HUES48 (cell line): ENCODE measurements at regions not wholly inside any gene's neighbourhood (a gene's known extent, or its start where the extent isn't known, plus 50 kb on each side); places are given as distances from the start of the nearest gene placed in this dataset.

Experiments used
- H3K27ac ChIP-seq: one replicate; pipeline ENCODE4 v1.7.0; 2013; ENCODE audit warnings: low read depth, low read length, inconsistent platforms
- H3K27me3 ChIP-seq: 2 replicates; pipeline ENCODE4 v1.6.1; 2013; ENCODE audit warnings: mild to moderate bottlenecking, low read length; ENCODE audit not compliant: control insufficient read depth, insufficient read depth
- H3K36me3 ChIP-seq: 2 replicates; pipeline ENCODE4 v1.6.1; 2013; ENCODE audit warnings: low read length; ENCODE audit not compliant: control insufficient read depth, insufficient read depth
- H3K4me1 ChIP-seq: 2 replicates; pipeline ENCODE4 v1.6.1; 2013; ENCODE audit warnings: mild to moderate bottlenecking, low read length; ENCODE audit not compliant: control insufficient read depth, insufficient read depth
- H3K4me3 ChIP-seq: 2 replicates; pipeline ENCODE4 v1.5.1; 2013; ENCODE audit warnings: mild to moderate bottlenecking, low read depth, low read length
- H3K9ac ChIP-seq: 2 replicates; pipeline ENCODE4 v1.6.1; 2013; ENCODE audit warnings: mild to moderate bottlenecking, low read depth, low read length, moderate library complexity
- H3K9me3 ChIP-seq: 2 replicates; pipeline ENCODE4 v1.6.1; 2013; ENCODE audit warnings: low read length; ENCODE audit not compliant: control insufficient read depth, insufficient read depth

DNA sequence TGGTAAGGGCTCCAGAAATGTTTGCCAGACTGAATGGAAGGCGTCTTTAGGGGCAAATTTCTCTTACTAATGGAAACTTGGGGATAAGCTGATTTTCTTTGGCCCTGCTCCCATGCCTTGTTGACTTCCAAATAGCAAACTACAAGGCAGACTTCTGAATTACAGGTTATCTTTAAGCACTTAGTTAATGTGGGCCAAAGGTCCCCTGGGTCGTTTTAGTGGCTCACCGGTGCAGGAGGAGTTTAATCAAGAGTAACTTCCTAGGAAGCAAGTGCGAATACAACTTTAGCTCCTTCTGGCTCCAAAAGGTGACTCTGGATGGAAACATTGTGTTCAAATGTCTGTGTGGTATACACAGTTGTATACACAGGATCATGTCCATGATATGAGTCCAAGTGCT lies 323.6 kb downstream of the SLITRK2 start:
- H3K9ac ChIP-seq = no peak overlapping the region
- no peaks in the 10 kb centered on the region for H3K36me3 ChIP-seq
- no peaks in the 10 kb centered on the region for H3K27me3 ChIP-seq
- no peak overlapping the region for H3K4me3 ChIP-seq
- H3K9me3 ChIP-seq = peaks cover 43% of the 10 kb centered on the region; the same call in 1 of the 2 replicates
- H3K4me1 ChIP-seq = no peaks in the 10 kb centered on the region
- H3K27ac ChIP-seq = no peak overlapping the region

DNA sequence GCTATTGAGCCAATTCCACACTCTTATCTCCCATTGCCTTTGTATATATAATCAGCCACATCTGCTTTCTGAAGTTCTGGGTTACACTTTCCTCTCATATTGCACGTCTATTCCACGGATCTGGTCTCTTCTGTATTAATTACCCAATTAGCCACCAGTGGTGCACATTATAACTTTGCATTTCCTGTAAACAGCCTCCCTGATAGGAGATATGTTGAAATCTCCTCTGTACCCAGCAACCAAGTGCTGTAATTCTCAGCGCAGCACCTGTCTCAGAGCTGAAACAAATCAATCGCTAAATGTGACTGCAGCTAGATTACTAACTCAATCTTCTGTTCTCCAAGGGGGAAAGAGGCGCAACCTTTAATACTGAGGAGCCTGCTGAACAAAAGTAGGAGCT lies 326.4 kb downstream of the SLITRK2 start:
- no peaks in the 10 kb centered on the region for H3K36me3 ChIP-seq
- H3K4me1 ChIP-seq = no peaks in the 10 kb centered on the region
- H3K27me3 ChIP-seq = no peaks in the 10 kb centered on the region
- no peak overlapping the region for H3K27ac ChIP-seq
- peaks cover 34% of the 10 kb centered on the region; the same call in 1 of the 2 replicates for H3K9me3 ChIP-seq
- no peak overlapping the region for H3K9ac ChIP-seq
- H3K4me3 ChIP-seq = no peak overlapping the region

DNA sequence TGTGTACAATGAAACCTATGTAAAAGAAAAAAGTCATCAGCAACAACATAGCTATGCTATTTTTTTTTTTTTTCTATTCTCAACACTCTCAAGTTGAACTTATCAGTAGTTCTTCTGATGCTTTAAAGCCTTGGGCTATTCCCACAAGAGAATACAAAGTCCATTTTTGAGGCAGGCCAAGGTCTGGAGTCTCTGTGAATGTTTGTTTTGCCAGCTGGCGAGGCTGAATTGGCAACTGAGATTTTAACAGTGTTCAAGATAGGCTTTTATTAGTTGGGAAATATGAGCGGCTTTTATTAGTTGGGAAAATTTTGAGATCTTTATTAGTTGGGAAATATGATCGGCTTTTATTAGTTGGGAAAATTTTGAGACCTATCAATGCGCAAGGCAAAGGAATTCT lies 336.6 kb downstream of the SLITRK2 start:
- Histone ChIP-seq H3K9me3 (peaks cover 24% of the 10 kb centered on the region), H3K4me3 (no peak overlapping the region), H3K4me1 (no peaks in the 10 kb centered on the region), H3K27ac (no peak overlapping the region), H3K27me3 (no peaks in the 10 kb centered on the region), H3K9ac (no peak overlapping the region), H3K36me3 (no peaks in the 10 kb centered on the region)

DNA sequence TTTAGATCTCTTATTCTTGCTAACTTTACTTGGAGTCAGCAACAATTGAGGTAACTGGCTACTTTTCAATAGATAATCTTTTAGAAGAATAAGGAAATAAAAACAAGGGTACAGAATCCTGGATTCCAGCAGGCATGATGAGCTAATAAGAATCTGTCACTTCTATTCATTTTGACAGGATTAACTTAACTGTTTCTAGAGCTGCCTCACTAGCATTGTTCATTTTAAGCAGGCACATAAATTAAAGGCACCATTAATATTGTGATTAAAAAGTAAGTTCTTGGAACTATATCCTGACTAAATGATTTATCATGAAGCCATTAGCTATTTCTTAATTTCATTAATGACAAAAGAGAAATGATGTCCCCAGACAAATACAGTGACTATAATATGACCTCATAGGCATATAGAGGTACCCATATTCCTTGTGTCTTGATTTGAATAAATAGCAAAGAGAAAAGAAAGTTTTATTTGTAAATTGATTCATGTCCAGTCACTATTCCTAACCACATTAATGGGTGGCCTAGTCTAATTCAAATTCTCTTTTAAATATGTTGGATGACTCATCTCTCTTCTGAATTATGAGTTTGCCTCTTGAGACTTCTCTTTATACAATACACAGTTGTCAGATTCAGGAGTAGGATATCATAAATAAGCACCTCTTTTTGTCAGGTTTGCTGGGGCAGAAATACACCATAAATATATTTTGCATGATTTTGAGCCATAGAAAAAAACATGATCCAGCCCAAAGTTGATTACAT lies 343.0 kb downstream of the SLITRK2 start:
- Histone ChIP-seq H3K4me1 (no peaks in the 10 kb centered on the region), H3K4me3 (no peak overlapping the region), H3K27ac (no peak overlapping the region), H3K9me3 (peaks cover 9% of the 10 kb centered on the region), H3K9ac (no peak overlapping the region), H3K27me3 (no peaks in the 10 kb centered on the region), H3K36me3 (no peaks in the 10 kb centered on the region)

DNA sequence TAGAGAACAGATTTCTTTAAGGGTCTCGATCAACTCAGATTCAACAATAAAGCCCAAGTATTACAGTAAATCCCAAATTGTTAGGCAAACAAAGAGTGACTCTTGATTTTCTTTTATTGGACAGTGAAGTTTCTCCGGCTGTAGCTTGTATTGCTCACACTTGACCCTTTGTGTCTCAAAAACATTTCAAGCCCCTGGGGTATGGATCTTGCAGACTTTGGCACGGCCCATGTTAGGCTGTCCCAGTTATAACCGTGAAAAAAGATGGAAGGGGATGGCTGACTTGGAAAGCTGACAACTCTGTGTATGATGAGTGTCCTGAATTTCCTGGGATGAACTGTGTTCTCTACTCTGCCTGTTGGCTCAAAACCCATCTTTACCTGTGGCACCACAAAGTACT lies 356.1 kb downstream of the SLITRK2 start:
- no peaks in the 10 kb centered on the region for H3K27me3 ChIP-seq
- H3K9me3 ChIP-seq = peaks cover 22% of the 10 kb centered on the region
- no peak overlapping the region for H3K27ac ChIP-seq
- H3K36me3 ChIP-seq = no peaks in the 10 kb centered on the region
- no peaks in the 10 kb centered on the region for H3K4me1 ChIP-seq
- H3K9ac ChIP-seq = no peak overlapping the region
- H3K4me3 ChIP-seq = no peak overlapping the region

DNA sequence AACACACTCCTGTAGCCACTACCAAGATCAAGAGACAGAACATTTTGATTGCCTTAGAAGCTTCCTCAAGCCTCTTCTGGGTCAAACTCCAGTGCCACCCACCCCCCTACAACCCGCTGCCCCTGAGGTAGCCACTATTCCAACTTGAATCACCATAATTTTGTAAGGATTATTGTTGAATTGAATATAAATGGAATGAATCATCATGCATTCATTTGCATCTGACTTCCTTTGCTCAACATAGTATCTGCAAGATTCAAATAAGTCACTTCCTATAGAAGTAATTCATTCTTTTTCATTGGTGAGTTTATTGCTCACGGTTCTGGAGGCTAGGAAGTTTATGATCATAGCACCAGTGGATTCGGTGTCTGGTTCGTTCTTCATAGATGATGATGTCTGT lies 364.2 kb downstream of the SLITRK2 start:
- H3K27me3 ChIP-seq = no peaks in the 10 kb centered on the region
- H3K4me1 ChIP-seq = no peaks in the 10 kb centered on the region
- H3K9me3 ChIP-seq = peaks cover 27% of the 10 kb centered on the region
- H3K36me3 ChIP-seq = no peaks in the 10 kb centered on the region
- H3K27ac ChIP-seq = no peak overlapping the region
- H3K9ac ChIP-seq = no peak overlapping the region
- H3K4me3 ChIP-seq = no peak overlapping the region

DNA sequence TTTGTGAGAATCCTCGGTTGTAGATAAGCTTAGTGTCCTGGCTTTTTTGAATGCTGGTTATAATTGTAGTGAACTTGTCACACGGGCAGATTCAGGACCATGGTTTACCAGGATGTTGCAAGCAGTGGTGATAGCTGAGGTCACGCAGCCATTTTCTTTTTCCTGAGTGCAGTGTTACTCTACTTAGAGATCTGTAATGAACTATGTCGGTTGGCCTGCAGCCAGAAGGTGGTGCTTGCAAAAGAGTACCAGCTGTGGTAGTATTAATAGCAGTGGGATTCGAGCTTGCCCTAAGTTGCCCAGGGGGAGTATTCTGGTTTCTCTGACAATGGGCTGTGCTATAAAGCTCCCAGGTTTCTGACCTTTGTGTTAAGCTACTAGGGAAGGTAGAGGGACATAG lies 368.9 kb downstream of the SLITRK2 start:
- no peaks in the 10 kb centered on the region for H3K27me3 ChIP-seq
- no peaks in the 10 kb centered on the region for H3K36me3 ChIP-seq
- H3K9me3 ChIP-seq = peaks cover 37% of the 10 kb centered on the region
- H3K4me3 ChIP-seq = no peak overlapping the region
- no peak overlapping the region for H3K27ac ChIP-seq
- no peak overlapping the region for H3K9ac ChIP-seq
- H3K4me1 ChIP-seq = no peaks in the 10 kb centered on the region

DNA sequence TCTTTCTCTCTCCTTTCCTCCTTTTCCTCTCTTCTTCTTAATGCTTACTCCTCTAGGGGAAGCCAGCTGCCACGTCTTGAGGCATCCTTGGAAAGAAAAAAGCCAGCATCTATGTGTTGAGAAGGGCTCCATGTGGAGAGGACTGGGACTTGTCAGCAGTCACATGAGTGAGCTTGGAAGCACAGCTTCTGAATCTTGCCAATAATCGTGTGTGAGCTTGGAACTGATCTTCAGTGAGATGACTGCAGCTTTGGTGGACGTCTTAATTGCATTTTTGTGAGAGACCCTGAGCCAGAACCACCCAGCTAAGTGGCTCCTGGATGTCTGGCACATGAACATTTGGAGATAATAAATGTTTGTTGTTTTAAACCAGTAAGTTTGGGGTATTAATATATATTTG lies 371.7 kb downstream of the SLITRK2 start:
- no peaks in the 10 kb centered on the region for H3K36me3 ChIP-seq
- H3K9ac ChIP-seq = no peak overlapping the region
- H3K27me3 ChIP-seq = no peaks in the 10 kb centered on the region
- no peaks in the 10 kb centered on the region for H3K4me1 ChIP-seq
- peaks cover 40% of the 10 kb centered on the region for H3K9me3 ChIP-seq
- no peak overlapping the region for H3K4me3 ChIP-seq
- H3K27ac ChIP-seq = no peak overlapping the region

DNA sequence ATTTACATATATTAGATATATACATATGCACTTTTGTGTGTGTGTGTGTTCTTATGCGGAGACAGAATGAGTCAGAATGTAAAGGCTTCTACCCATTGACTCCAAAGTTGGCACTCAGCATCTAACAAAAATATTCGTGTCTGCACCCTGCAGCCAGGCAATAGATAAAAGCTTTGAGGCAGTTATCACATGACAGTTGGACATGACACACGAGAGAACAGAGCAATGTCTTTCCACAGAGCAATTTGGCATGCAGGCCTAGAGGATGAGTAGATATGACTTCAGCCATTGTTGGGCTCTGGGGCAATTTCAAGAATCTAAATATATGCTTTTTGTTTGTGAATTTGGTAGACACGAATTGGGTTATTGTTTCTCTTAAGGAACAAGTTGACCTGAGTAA lies 391.2 kb downstream of the SLITRK2 start:
- no peak overlapping the region for H3K9ac ChIP-seq
- no peaks in the 10 kb centered on the region for H3K4me1 ChIP-seq
- H3K27ac ChIP-seq = no peak overlapping the region
- H3K4me3 ChIP-seq = no peak overlapping the region
- no peaks in the 10 kb centered on the region for H3K27me3 ChIP-seq
- no peaks in the 10 kb centered on the region for H3K36me3 ChIP-seq
- H3K9me3 ChIP-seq = peaks cover 15% of the 10 kb centered on the region; the same call in 1 of the 2 replicates

DNA sequence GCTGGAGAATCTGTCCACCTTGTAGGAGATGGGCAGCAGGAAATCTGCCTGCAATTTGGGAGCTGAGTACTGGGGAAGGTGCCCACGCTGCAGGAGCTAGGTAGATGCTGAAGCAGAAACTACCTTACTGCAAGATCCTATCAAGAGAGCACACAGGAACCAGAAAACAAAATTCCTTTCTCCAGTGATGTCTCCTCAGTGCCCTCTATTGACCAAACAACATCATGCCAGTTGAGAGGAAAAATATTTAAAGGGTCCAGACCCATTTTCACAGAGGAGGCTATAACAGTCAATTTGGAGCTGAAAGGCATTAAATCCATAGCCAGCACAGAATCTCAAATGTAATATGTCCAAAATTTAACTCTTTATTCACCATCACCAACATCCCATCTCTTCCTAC lies 406.8 kb downstream of the SLITRK2 start:
- Histone ChIP-seq H3K27ac (no peak overlapping the region), H3K9me3 (peaks cover 33% of the 10 kb centered on the region), H3K4me1 (no peaks in the 10 kb centered on the region), H3K4me3 (no peak overlapping the region), H3K9ac (no peak overlapping the region), H3K36me3 (no peaks in the 10 kb centered on the region), H3K27me3 (no peaks in the 10 kb centered on the region)

DNA sequence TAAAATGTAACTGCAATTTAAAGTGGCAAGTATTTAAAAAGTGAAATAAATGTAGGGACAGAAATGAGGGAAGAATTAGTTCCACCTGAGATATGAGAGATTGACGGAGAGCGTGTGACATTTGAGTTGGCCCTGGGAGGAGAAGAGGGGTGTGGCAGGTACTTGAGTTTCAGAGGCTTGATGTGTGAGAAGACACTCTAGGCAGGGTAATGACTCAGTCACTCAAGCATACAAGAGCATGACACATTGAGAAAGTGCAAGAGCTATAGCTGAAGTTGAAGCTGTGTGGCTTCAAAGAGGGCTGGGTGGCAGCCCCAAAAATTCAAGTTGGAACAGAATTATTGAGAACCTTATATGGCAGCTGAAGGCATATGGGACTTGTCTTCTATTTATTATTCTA lies 420.5 kb downstream of the SLITRK2 start:
- H3K27me3 ChIP-seq = no peaks in the 10 kb centered on the region
- no peak overlapping the region for H3K27ac ChIP-seq
- H3K9me3 ChIP-seq = peaks cover 47% of the 10 kb centered on the region
- no peak overlapping the region for H3K4me3 ChIP-seq
- no peak overlapping the region for H3K9ac ChIP-seq
- H3K4me1 ChIP-seq = no peaks in the 10 kb centered on the region
- H3K36me3 ChIP-seq = no peaks in the 10 kb centered on the region
